ENCODE measurements at regions not wholly inside any gene's neighbourhood (a gene's known extent, or its start where the extent isn't known, plus 50 kb on each side); places are given as distances from the start of the nearest gene placed in this dataset.
A peak's percentile ranks its signal among the peaks of the same experiment; 100 is the strongest.
"Not testable (repeated sequence)": the region's sequence is repeated elsewhere in the genome, so short reads cannot be mapped to it uniquely, and the experiment has no call there.

- DNase-seq = no peak
These were observed 120.2 kb upstream of the IGF1R start for GRCh38 chr15:98528046-98528725.

GRCh38 chr15:98529205-98530145 is 118.9 kb upstream of the IGF1R start:
- no peak for DNase-seq

GRCh38 chr15:98530570-98530969 is 117.8 kb upstream of the IGF1R start:
- no peak for DNase-seq

GRCh38 chr15:98532063-98532462 is 116.3 kb upstream of the IGF1R start:
- DNase-seq = no peak

- no peak for DNase-seq
These were observed 111.4 kb upstream of the IGF1R start for GRCh38 chr15:98536976-98537375.

GRCh38 chr15:98537516-98538060 is 110.8 kb upstream of the IGF1R start:
- DNase-seq = no peak

- no peak for DNase-seq
These were observed 106.8 kb upstream of the IGF1R start for GRCh38 chr15:98541519-98541918.

- no peak for DNase-seq
These were observed 105.1 kb upstream of the IGF1R start for GRCh38 chr15:98543237-98543636.

- DNase-seq = no peak
These were observed 102.0 kb upstream of the IGF1R start for GRCh38 chr15:98546329-98546728.

- no peak for DNase-seq
These were observed 101.1 kb upstream of the IGF1R start for GRCh38 chr15:98547275-98547674.

- DNase-seq = no peak
These were observed 100.6 kb upstream of the IGF1R start for GRCh38 chr15:98547741-98548138.

GRCh38 chr15:98548139-98548971 is 100.0 kb upstream of the IGF1R start:
- peak; percentile 42 for DNase-seq

GRCh38 chr15:98549003-98549402 is 99.3 kb upstream of the IGF1R start:
- no peak for DNase-seq

- no peak for DNase-seq
These were observed 98.6 kb upstream of the IGF1R start for GRCh38 chr15:98549741-98550140.

GRCh38 chr15:98550363-98550762 is 98.0 kb upstream of the IGF1R start:
- not testable (repeated sequence) for DNase-seq

- DNase-seq = no peak
These were observed 96.3 kb upstream of the IGF1R start for GRCh38 chr15:98551936-98552562.

GRCh38 chr15:98554272-98555172 is 93.8 kb upstream of the IGF1R start:
- DNase-seq = no peak

- no peak for DNase-seq
These were observed 93.2 kb upstream of the IGF1R start for GRCh38 chr15:98555173-98555515.

- DNase-seq = no peak
These were observed 92.0 kb upstream of the IGF1R start for GRCh38 chr15:98556321-98556720.

- DNase-seq = no peak
These were observed 88.0 kb upstream of the IGF1R start for GRCh38 chr15:98560338-98560737.

GRCh38 chr15:98561169-98561941 is 87.0 kb upstream of the IGF1R start:
- no peak for DNase-seq

All from activated CD4-positive, alpha-beta T cell treated with anti-CD3 and anti-CD28 coated beads, Interleukin-10, Interleukin-2, amounts not matched to agents 100 ng/mL and 50 ng/mL, durations not matched to agents 16 hours and 8 hours (primary cell).